HTERT RPE-1 (cell line): ENCODE measurements at regions not wholly inside any gene's neighbourhood (a gene's known extent, or its start where the extent isn't known, plus 50 kb on each side); places are given as distances from the start of the nearest gene placed in this dataset.
"Not testable (repeated sequence)": the region's sequence is repeated elsewhere in the genome, so short reads cannot be mapped to it uniquely, and the experiment has no call there.

ENCODE experiments used
- in situ Hi-C: fragments of 300-500 bp; cut with MboI; formaldehyde crosslinking; loops from 4 replicates; pipeline ENCODE4 v1.14.3; 2020; ENCODE audit warnings: low sequenced_read_pairs

GRCh38 chr3:159748425-159748824, 240.2 kb upstream of the IL12A start:
- in situ Hi-C loops: no loop called here

- in situ Hi-C loops: no loop called here
Measured at GRCh38 chr3:159749406-159749805, 239.2 kb upstream of the IL12A start.

- in situ Hi-C loops: no loop called here
Measured at GRCh38 chr3:159751146-159751545, 237.5 kb upstream of the IL12A start.

GRCh38 chr3:159751752-159752151, 236.9 kb upstream of the IL12A start:
- in situ Hi-C loops: no loop called here

GRCh38 chr3:159756279-159757207, 232.1 kb upstream of the IL12A start:
- in situ Hi-C loops: not testable (repeated sequence)

- in situ Hi-C loops: no loop called here
Measured at GRCh38 chr3:159757341-159758060, 231.1 kb upstream of the IL12A start.

GRCh38 chr3:159760046-159760445, 228.6 kb upstream of the IL12A start:
- in situ Hi-C loops: no loop called here

- in situ Hi-C loops: no loop called here
Measured at GRCh38 chr3:159761369-159761768, 227.3 kb upstream of the IL12A start.

GRCh38 chr3:159761848-159762635, 226.6 kb upstream of the IL12A start:
- in situ Hi-C loops: no loop called here

- in situ Hi-C loops: no loop called here
Measured at GRCh38 chr3:159763011-159763601, 225.5 kb upstream of the IL12A start.

GRCh38 chr3:159763602-159764489, 224.8 kb upstream of the IL12A start:
- in situ Hi-C loops: no loop called here

- in situ Hi-C loops: no loop called here
Measured at GRCh38 chr3:159764490-159765029, 224.1 kb upstream of the IL12A start.

- in situ Hi-C loops: no loop called here
Measured at GRCh38 chr3:159765030-159765859, 223.4 kb upstream of the IL12A start.

- in situ Hi-C loops: no loop called here
Measured at GRCh38 chr3:159765860-159766294, 222.8 kb upstream of the IL12A start.

GRCh38 chr3:159766563-159767185, 222.0 kb upstream of the IL12A start:
- in situ Hi-C loops: no loop called here

GRCh38 chr3:159770998-159771397, 217.6 kb upstream of the IL12A start:
- in situ Hi-C loops: no loop called here

- in situ Hi-C loops: no loop called here
Measured at GRCh38 chr3:159771865-159772611, 216.6 kb upstream of the IL12A start.
